Large intestine (tissue), 3 donors: ENCODE measurements at regions not wholly inside any gene's neighbourhood (a gene's known extent, or its start where the extent isn't known, plus 50 kb on each side); places are given as distances from the start of the nearest gene placed in this dataset.

Experiments used
- DNase-seq, 2 donors: peaks; one replicate each; pipeline versions ENCODE4 v3.0.0 to v3.0.0-alpha.2; 2013
- H3K27ac ChIP-seq: one replicate; pipeline ENCODE4 v1.5.1; 2013; ENCODE audit warnings: low read length
- H3K27me3 ChIP-seq: 2 replicates; pipeline ENCODE4 v1.6.1; 2013; ENCODE audit warnings: low read length; ENCODE audit not compliant: control insufficient read depth, insufficient read depth
- H3K36me3 ChIP-seq: 2 replicates; pipeline ENCODE4 v1.6.1; 2013; ENCODE audit warnings: low read length; ENCODE audit not compliant: control insufficient read depth, insufficient read depth
- H3K4me1 ChIP-seq: one replicate; pipeline ENCODE4 v1.6.1; 2013; ENCODE audit warnings: low read length; ENCODE audit not compliant: control insufficient read depth, insufficient read depth
- H3K4me3 ChIP-seq: one replicate; pipeline ENCODE4 v1.5.1; 2013; ENCODE audit warnings: low read length
- H3K9me3 ChIP-seq: one replicate; pipeline ENCODE4 v1.6.1; 2013; ENCODE audit warnings: mild to moderate bottlenecking, low read depth, low read length, moderate library complexity; ENCODE audit not compliant: control insufficient read depth
- WGBS: methylation state at CpG from one replicate; pipeline ENCODE4 v1.1.5; 2013; ENCODE audit warnings: low lambda C conversion rate; ENCODE audit not compliant: insufficient coverage; 5-methylcytosine and 5-hydroxymethylcytosine counted together

DNA sequence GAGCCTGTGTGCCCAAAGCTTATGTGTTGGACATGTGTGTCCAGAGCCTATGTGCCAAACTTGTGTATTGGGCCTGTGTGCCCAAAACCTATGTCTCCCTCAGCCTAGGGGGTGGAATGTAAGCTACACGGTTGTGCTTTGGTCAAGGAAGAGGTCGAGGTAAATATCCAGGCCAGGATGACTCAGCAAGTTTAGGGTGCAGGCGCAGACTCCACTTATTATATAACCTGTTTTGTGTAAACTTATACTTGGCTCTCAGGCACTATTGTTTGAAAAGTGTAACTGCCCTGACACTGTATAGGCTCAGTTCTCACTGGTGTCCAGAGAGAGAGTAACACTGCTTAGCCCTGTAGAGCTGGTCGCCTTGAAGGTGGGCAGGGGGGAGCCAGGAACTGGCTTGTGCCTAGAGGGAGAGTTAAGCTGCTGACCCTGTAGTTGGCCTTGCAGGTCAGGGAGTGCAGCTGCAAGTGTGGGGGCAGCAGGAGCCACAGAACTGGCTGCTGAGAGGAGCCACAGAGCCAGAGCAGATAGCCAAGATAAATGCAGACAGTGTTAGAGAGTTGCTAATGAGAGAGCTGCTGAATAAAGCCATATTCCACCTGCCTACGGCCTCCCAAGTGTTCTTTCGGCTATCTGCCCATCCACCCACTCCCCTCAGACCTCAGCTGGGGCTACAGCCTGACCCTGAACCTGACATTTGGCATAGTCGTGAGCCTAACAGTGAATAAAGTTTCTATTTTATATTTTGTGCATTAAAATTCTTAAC, 517.2 kb upstream of the SLITRK1 start:
- peak in 1 of 2 donors; percentile 2 for DNase-seq

DNA sequence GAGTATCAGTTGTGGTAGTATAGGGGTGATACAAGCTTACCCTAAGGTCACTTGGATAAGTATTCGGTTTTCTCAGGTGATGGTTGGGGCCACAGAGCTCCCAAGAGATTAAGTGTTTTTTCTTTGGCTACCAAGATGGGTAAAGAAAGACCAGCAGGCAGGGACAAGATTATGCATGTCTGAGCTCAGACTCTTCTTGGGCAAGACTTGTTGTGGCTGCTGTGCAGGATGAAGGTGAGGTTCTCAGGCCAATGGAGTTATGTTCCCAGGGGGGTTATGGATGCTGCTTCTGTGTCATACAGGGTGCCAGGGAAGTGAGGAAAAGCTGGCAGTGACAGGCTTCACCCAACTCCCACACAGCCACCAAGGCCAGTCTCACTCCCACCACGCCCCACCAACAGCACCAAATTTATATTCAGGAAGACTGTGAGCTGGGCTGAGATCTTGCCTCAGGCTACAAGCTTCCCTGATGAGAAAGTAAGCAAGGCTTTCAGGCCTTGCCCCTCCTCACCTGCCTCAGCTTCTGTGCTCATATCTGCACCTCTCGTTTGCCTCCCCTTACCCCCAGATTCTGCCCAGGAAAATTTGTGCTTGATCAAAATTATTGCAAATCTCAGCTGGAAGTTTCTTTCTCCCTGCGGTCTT, 511.8 kb upstream of the SLITRK1 start:
- Histone ChIP-seq H3K27ac (no peak overlapping the region), H3K4me1 (no peaks in the 10 kb centered on the region), H3K36me3 (no peaks in the 10 kb centered on the region), H3K27me3 (no peaks in the 10 kb centered on the region), H3K4me3 (no peak overlapping the region), H3K9me3 (peaks cover 2% of the 10 kb centered on the region)
- WGBS: 60% methylated on average over 1 of the region's 4 CpGs
- no peak for DNase-seq

More for the DNA sequence above, 517.2 kb upstream of the SLITRK1 start:
- Histone ChIP-seq H3K9me3 (peaks cover 5% of the 10 kb centered on the region), H3K4me1 (no peaks in the 10 kb centered on the region), H3K4me3 (no peak overlapping the region), H3K27me3 (no peaks in the 10 kb centered on the region), H3K27ac (no peak overlapping the region), H3K36me3 (no peaks in the 10 kb centered on the region)
- WGBS: no CpG with 5 or more reads among the region's 7 CpGs

DNA sequence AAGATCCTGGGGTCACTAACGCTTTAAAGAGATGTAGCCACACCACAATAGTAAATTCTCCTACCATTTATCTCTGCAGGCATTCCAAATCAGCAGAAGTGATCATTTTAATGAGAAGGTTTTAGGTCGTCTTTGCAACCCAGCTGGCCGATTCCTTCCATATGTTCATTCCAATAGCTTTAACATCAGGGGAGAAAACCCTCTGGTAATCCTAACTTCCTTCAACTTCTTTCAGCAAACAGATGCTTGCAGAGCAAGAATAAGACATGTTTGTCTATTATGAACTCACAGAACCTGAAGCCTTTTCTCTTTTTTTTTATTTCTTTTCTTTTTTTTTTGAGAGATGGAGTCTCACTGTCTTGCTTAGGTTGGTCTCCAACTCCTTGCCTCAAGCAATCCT, 498.6 kb upstream of the SLITRK1 start:
- Histone ChIP-seq H3K9me3 (peaks cover 4% of the 10 kb centered on the region), H3K4me1 (no peaks in the 10 kb centered on the region), H3K36me3 (no peaks in the 10 kb centered on the region), H3K4me3 (no peak overlapping the region), H3K27ac (no peak overlapping the region), H3K27me3 (no peaks in the 10 kb centered on the region)
- 100% methylated on average over 1 of the region's 3 CpGs for WGBS
- no peak for DNase-seq

DNA sequence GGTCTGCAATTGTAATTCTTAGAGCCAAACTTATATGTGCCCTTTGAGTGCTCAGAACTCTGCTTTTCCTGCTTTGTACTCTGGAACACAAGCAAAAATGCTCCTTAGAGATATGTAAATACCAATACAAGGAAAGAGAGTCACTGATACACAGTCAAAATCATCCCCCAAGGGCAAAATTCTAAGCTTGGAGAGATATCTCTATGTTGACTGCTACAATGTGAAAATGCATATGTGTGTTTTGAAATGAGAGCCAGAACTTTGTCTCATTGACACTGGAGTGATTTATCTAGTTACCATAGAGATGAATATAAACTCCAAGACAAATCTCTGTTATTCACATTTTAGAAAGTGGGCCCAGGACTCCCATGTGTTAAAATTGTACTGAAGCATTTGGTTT, 494.8 kb upstream of the SLITRK1 start:
- H3K9me3 ChIP-seq: no peaks in the 10 kb centered on the region
- H3K27ac ChIP-seq: no peak overlapping the region
- H3K4me3 ChIP-seq: no peak overlapping the region
- H3K27me3 ChIP-seq: no peaks in the 10 kb centered on the region
- no peaks in the 10 kb centered on the region for H3K4me1 ChIP-seq
- DNase-seq: no peak
- H3K36me3 ChIP-seq: no peaks in the 10 kb centered on the region

DNA sequence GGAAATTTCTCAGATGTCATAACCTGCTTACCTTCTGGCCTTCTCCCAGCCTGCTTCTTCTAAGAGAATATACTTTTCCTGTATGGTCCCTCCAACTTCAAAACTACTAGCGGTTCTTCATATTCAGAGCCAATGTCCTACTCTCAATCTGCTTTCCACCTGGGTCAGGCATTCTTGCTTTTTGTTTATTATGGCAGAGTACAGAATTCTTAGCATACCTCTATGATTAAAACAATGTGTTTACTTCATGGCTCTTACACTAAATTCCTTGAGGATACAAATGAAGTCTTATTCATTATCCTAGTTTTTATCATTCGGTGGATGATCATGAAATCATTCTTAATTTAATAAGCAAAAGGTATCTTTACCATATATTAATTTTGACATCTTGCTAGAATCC, 484.2 kb upstream of the SLITRK1 start:
- Histone ChIP-seq H3K4me3 (no peak overlapping the region), H3K27me3 (no peaks in the 10 kb centered on the region), H3K36me3 (no peaks in the 10 kb centered on the region), H3K27ac (no peak overlapping the region), H3K9me3 (peaks cover 2% of the 10 kb centered on the region), H3K4me1 (no peaks in the 10 kb centered on the region)
- 100% methylated on average over 1 of the region's 2 CpGs for WGBS
- no peak for DNase-seq

GRCh38 chr13:84362777-84363176, 480.5 kb upstream of the SLITRK1 start:
- Histone ChIP-seq H3K36me3 (no peaks in the 10 kb centered on the region), H3K27ac (no peak overlapping the region), H3K27me3 (no peaks in the 10 kb centered on the region), H3K9me3 (no peaks in the 10 kb centered on the region), H3K4me1 (no peaks in the 10 kb centered on the region), H3K4me3 (no peak overlapping the region)
- 33% methylated on average over 1 of the region's 3 CpGs for WGBS
- no peak for DNase-seq

DNA sequence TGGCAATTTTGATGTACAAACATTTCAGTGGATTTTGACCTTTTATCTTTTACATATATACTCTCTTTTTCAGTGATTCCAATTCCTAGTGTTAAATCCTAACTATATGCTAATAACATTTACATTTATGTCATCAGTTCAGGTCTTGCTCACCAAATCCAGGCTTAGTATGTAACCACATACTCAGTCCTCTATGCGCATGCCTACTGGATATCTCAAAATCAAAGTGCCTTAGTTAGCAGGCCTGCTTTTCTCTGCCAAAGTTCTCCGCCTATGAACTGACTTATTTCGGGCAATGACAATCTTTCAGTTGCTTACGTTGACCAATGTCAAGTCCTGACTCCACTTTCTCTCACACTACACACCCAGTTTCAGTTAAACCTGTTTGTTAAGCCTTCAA, 478.5 kb upstream of the SLITRK1 start:
- H3K27me3 ChIP-seq: no peaks in the 10 kb centered on the region
- H3K9me3 ChIP-seq: no peaks in the 10 kb centered on the region
- H3K4me3 ChIP-seq: no peak overlapping the region
- 100% methylated on average over 1 of the region's 4 CpGs for WGBS
- H3K36me3 ChIP-seq: no peaks in the 10 kb centered on the region
- DNase-seq: no peak
- no peaks in the 10 kb centered on the region for H3K4me1 ChIP-seq
- no peak overlapping the region for H3K27ac ChIP-seq

GRCh38 chr13:84358601-84359000, 476.3 kb upstream of the SLITRK1 start:
- H3K9me3 ChIP-seq: peaks cover 2% of the 10 kb centered on the region
- DNase-seq: no peak
- no peaks in the 10 kb centered on the region for H3K36me3 ChIP-seq
- no peak overlapping the region for H3K27ac ChIP-seq
- H3K4me3 ChIP-seq: no peak overlapping the region
- no CpG with 5 or more reads among the region's 4 CpGs for WGBS
- no peaks in the 10 kb centered on the region for H3K4me1 ChIP-seq
- no peaks in the 10 kb centered on the region for H3K27me3 ChIP-seq

DNA sequence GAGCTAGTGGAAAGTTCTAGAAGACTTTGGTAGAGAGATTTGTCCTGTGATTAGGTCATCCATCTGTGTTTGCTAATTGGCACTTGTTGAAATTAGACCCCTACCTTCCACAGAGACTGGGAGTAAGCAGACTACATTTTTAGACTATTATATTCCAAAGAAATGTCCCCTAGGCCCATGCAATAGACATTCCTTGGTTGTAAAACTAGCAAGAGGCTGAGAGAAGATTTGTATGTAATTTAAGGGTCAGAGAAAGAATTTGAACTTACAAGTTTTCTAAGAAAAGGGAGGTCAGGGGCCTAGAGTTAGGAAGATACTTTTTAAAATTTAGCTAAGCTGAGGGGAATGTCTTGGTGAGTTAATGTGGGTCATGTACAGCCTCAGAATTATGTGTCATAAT, 470.7 kb upstream of the SLITRK1 start:
- Histone ChIP-seq H3K4me3 (no peak overlapping the region), H3K27me3 (no peaks in the 10 kb centered on the region), H3K4me1 (no peaks in the 10 kb centered on the region), H3K9me3 (peaks cover 3% of the 10 kb centered on the region), H3K36me3 (no peaks in the 10 kb centered on the region), H3K27ac (no peak overlapping the region)
- DNase-seq: no peak

GRCh38 chr13:84339456-84339855, 457.2 kb upstream of the SLITRK1 start:
- Histone ChIP-seq H3K4me3 (no peak overlapping the region), H3K9me3 (no peaks in the 10 kb centered on the region), H3K4me1 (no peaks in the 10 kb centered on the region), H3K27me3 (no peaks in the 10 kb centered on the region), H3K27ac (no peak overlapping the region), H3K36me3 (no peaks in the 10 kb centered on the region)
- DNase-seq: no peak

- Histone ChIP-seq H3K27ac (no peak overlapping the region), H3K27me3 (no peaks in the 10 kb centered on the region), H3K4me3 (no peak overlapping the region), H3K9me3 (no peaks in the 10 kb centered on the region), H3K4me1 (no peaks in the 10 kb centered on the region), H3K36me3 (no peaks in the 10 kb centered on the region)
- 86% methylated on average over 2 of the region's 2 CpGs for WGBS
- no peak for DNase-seq
These were observed 450.1 kb upstream of the SLITRK1 start for GRCh38 chr13:84332346-84332745.
